ENCODE measurements at regions not wholly inside any gene's neighbourhood (a gene's known extent, or its start where the extent isn't known, plus 50 kb on each side); places are given as distances from the start of the nearest gene placed in this dataset.

- DNase-seq (no peak), ATAC-seq (ENCODE audit: low FRiP score in 2 of 2) (no peak)
- Histone ChIP-seq H3K27me3 (no peaks in the 10 kb centered on the region), H3K27ac (no peak overlapping the region), H3K4me1 (no peaks in the 10 kb centered on the region), H3K9me3 (no peaks in the 10 kb centered on the region), H3K4me3 (no peak overlapping the region), H3K36me3 (peaks cover 0 to 9% (median 0%) of the 10 kb centered on the region in 4 donors)
- 78 to 82% methylated on average over 4 of the region's 4 CpGs for WGBS, 2 donors
- TF ChIP-seq EP300 (IDR thresholded peaks at IDR 0.05) (no peak), POLR2AphosphoS5 (IDR thresholded peaks at IDR 0.05) (no peak), POLR2A (IDR thresholded peaks at IDR 0.05) (no peak), CTCF (IDR thresholded peaks at IDR 0.05) (no peak)
These were observed 310.1 kb upstream of the RGS6 start for GRCh38 chr14:71621980-71622605.

DNA sequence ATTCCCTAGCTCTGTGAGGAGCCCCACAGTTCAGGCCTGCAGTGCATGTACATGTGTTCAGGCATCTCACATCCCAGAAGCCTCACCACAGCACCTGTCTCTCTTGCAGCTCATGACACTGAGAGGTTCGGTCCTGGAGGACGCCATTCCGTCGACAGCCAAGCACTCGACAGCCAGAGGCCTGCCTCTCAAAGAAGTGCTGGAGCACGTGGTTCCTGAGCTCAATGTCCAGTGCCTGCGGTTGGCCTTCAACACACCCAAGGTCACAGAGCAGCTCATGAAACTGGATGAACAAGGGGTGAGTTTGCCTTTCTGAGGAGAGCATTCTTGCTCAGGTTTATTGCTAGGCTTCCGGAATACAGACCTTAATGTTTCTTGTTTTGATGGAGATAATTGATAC, 308.3 kb upstream of the RGS6 start:
- no peak for TF ChIP-seq POLR2AphosphoS5 (IDR thresholded peaks at IDR 0.05)
- no peak for TF ChIP-seq POLR2A (IDR thresholded peaks at IDR 0.05)
- no peak for TF ChIP-seq EP300 (IDR thresholded peaks at IDR 0.05)
- no peak for TF ChIP-seq CTCF (IDR thresholded peaks at IDR 0.05)
- Histone ChIP-seq H3K36me3 (peaks cover 0 to 8% (median 0%) of the 10 kb centered on the region in 4 donors), H3K4me3 (no peak overlapping the region), H3K27ac (no peak overlapping the region), H3K9me3 (no peaks in the 10 kb centered on the region), H3K4me1 (no peaks in the 10 kb centered on the region), H3K27me3 (no peaks in the 10 kb centered on the region)
- DNase-seq (no peak), ATAC-seq (ENCODE audit: low FRiP score in 2 of 2) (no peak)
- 86 to 91% methylated on average over 8 of the region's 8 CpGs for WGBS, 2 donors

DNA sequence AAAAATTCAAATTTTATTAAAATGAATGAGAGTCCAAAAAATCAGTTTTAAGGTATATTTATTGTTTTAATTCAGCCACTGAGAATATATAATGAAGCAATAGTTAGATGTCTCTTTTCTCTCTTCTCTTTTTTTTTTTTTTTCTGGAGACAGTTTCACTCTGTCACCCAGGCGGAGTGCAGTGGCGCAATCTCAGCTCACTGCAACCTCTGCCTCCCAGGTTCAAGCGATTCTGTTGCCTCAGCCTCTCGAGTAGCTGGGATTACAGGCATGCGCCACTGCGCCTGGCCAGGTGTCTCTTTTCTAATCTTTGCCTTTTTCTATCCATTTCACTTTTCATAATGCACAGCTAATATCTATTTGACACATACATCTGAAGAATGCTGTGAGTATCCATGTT, 307.1 kb upstream of the RGS6 start:
- peaks cover 0 to 6% (median 0%) of the 10 kb centered on the region in 4 donors for H3K36me3 ChIP-seq
- DNase-seq (peak in 1 of 2 donors; percentile 37), ATAC-seq (ENCODE audit: low FRiP score in 2 of 2) (no peak)

DNA sequence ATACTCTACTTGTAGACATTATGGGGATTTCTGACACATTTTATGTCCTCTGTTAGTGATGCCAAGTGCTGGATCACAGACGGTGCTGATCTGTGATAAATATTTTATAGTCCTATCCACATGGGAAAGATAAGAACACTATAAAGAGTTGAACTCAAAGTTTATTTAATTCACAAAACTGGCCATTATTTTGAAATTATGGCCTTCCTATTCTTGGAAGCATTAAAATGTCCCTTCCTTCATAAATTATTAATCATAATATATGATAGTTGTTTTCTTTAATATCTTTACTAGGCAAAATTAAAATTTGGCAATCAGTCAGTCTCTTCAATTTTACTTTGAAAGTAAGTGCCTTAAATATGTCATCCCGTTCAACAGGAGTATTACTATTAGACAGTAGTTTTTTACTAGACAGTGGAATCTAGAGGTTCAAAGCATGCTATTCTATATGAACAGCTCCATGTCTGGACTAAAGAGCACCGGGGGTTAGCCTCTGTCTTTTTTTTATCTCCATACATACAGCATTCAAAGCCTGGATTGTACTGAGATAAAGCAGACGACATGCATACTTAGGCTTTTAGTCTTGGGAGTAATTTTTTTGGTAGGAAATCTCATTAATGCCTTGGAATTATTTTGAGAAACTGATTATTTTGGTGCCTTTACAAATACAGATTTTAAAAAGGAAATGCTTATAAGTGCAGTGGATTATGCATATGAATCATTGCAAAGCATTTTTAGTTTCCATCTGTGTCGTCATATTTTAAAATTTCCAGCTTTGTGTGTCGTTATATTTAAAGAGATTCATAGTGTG, 306.1 kb upstream of the RGS6 start:
- Histone ChIP-seq H3K4me1 (no peaks in the 10 kb centered on the region), H3K4me3 (no peak overlapping the region), H3K36me3 (peaks cover 0 to 6% (median 0%) of the 10 kb centered on the region in 4 donors), H3K27me3 (no peaks in the 10 kb centered on the region), H3K9me3 (no peaks in the 10 kb centered on the region), H3K27ac (no peak overlapping the region)
- ATAC-seq (ENCODE audit: low FRiP score in 2 of 2) (no peak), DNase-seq (no peak)
- TF ChIP-seq CTCF (IDR thresholded peaks at IDR 0.05) (no peak), POLR2A (IDR thresholded peaks at IDR 0.05) (no peak), POLR2AphosphoS5 (IDR thresholded peaks at IDR 0.05) (no peak), EP300 (IDR thresholded peaks at IDR 0.05) (no peak)
- 79 to 87% methylated on average over 6 of the region's 6 CpGs for WGBS, 2 donors

More for the DNA sequence above, 307.1 kb upstream of the RGS6 start:
- no peaks in the 10 kb centered on the region for H3K9me3 ChIP-seq
- no peaks in the 10 kb centered on the region for H3K4me1 ChIP-seq
- no peak for TF ChIP-seq POLR2AphosphoS5 (IDR thresholded peaks at IDR 0.05)
- TF ChIP-seq POLR2A (IDR thresholded peaks at IDR 0.05): no peak
- TF ChIP-seq CTCF (IDR thresholded peaks at IDR 0.05): no peak
- TF ChIP-seq EP300 (IDR thresholded peaks at IDR 0.05): no peak
- no peak overlapping the region for H3K4me3 ChIP-seq
- H3K27me3 ChIP-seq: no peaks in the 10 kb centered on the region
- H3K27ac ChIP-seq: no peak overlapping the region
- 81 to 96% methylated on average over 6 of the region's 6 CpGs for WGBS, 2 donors
